Stimulated activated CD4-positive, alpha-beta T cell treated with anti-CD3 and anti-CD28 coated beads, Interleukin-4, amount 100 ng/mL, for 48 hours (primary cell): ENCODE measurements at regions not wholly inside any gene's neighbourhood (a gene's known extent, or its start where the extent isn't known, plus 50 kb on each side); places are given as distances from the start of the nearest gene placed in this dataset.
"Not testable (repeated sequence)": the region's sequence is repeated elsewhere in the genome, so short reads cannot be mapped to it uniquely, and the experiment has no call there.

Source experiments
- DNase-seq, 2 donors: peaks; one replicate each; pipeline ENCODE4 v3.0.0-alpha.2; 2020; ENCODE audit warnings: low read depth in 2 of 2

- not testable (repeated sequence) for DNase-seq
Observed at GRCh38 chr2:91628471-91628870, 2937.0 kb downstream of the RPIA start.

DNA sequence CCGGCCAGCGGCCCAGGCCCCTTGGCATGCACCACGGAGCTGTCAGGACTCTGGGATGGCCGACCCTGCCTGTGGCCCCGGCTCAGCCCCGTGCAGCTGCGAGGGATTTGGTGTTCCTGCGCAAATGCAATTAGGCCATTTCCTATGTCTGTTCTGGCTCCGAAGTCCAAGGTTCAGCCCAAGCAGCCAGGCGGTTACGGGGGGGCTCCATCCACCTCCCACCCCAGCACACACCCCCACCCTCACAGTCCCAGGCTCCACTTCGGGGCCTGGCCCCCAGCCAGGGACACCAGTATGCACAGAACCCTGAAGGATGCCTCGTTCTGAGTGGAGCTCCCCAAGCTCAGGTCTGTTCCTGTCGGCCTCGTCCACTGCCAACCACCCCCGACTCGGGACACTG is 2965.7 kb downstream of the RPIA start:
- DNase-seq: not testable (repeated sequence)

DNA sequence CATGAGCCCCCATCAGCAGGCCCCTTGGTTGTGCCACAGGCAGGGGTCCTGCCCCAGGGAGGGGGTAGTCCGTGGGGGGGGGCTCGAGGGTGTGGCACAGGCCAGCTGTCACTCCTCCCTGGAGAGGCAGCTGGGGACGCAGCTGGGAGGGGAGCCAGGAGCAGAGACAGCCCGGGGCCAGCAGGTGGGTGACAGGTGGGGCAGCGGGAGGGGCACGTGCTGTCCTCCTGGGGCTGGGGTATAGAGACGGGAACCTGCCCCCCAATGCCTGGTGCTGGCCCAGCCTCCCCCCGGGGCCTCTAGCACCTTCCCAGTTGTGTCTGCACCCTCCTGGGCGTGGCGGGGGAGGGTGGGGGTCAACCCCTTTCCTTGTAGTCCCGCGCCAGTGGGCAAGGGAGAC is 2966.9 kb downstream of the RPIA start:
- not testable (repeated sequence) for DNase-seq

DNA sequence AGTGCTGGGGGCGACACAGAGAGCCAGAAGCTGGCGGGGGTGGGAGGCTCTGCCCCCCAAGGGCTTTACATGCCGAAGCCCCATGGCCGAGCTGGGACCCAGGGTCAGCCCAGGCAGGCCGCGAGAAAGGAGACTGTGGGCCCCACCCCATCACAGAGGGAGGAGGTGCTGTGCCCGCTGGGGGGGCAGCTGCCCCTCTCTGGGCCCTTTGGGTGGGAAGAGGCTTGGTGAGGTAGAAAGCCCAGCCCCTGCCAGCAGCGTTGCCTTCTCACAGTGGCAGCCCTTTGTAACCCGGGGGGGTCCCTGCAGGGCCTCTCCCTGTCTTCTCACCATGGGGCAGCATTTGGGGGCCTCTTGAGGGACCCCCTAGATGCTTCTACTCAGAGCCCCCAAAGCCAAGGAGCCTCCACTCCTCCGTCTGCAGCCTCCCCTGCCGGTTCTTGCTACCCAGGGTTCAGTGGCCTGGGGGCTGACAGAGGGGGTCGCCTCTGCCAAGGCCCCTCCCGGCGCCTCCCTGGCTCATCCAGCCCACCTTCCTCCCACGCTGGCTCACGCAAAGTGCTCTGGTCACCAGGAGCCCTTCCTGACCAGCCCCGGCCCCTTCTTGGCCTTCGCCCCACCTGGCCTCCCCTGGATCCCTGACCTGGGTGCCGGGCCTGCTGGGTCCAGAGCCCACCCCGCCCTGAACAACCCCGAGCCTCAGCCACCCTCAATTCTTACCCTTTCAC is 2967.9 kb downstream of the RPIA start:
- not testable (repeated sequence) for DNase-seq

GRCh38 chr2:91659917-91660275 is 2968.4 kb downstream of the RPIA start:
- DNase-seq: not testable (repeated sequence)

GRCh38 chr2:91667341-91667740 is 2975.9 kb downstream of the RPIA start:
- not testable (repeated sequence) for DNase-seq

DNA sequence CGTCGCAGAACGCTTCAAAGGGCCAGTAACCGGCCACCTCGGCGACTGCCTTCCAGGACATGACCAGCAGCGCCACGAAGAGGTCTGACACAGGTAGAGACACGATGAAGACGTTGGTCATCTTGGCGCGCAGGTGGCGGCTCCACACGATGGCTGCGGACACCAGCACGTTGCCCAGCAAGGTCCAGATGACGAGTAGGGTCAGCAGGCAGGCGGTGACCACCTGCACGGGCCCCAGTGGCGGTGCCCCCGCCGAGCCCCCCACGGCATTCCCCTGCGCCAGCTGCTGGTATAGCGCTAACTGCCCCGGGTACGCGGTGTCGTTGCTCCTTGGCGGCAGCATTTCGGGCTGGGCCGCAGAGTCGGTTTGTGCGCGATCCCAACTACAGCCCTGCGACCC is 2994.1 kb downstream of the RPIA start:
- DNase-seq: not testable (repeated sequence)

DNA sequence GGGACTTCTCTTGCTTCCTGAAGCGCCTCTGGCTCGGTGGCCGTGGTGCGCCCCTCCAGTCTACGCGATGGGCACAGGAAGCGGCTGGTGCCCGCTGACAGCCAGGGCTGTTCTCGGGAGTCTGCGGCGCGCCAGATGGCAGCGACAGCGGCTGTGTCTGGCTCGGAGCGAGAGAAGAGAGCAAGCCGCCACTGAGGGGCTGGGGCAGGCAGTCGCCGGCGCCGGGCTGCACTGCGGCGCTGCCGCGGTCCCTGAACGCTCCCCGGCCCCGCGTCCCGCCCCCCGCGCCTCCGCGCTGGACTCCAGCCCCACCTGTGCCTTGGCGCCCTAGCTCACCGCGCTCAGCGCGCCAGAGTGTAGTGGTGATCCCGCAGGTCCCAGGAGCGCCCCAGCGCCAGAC is 2994.6 kb downstream of the RPIA start:
- not testable (repeated sequence) for DNase-seq
